ENCODE measurements at regions not wholly inside any gene's neighbourhood (a gene's known extent, or its start where the extent isn't known, plus 50 kb on each side); places are given as distances from the start of the nearest gene placed in this dataset.

DNA sequence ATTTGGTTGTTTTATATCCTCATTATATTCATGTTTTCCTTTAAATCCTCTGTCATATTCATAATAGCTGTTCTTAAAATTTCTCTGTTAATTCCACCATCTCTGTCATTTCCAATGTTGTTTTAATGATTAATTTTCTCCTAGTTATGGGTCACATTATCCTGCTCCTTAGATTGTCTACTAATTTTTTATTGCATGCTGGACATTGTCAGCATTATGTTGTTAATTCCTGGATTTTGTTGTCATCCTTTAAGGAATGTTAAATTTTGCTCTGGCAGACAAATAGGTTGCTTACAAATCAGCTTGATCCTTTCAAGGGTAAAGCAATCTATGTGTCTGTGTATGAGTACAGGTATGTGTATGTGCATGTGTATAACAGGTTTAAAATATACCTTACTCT lies 393.8 kb upstream of the POU3F1 start:
- TF ChIP-seq, protein P1, sequence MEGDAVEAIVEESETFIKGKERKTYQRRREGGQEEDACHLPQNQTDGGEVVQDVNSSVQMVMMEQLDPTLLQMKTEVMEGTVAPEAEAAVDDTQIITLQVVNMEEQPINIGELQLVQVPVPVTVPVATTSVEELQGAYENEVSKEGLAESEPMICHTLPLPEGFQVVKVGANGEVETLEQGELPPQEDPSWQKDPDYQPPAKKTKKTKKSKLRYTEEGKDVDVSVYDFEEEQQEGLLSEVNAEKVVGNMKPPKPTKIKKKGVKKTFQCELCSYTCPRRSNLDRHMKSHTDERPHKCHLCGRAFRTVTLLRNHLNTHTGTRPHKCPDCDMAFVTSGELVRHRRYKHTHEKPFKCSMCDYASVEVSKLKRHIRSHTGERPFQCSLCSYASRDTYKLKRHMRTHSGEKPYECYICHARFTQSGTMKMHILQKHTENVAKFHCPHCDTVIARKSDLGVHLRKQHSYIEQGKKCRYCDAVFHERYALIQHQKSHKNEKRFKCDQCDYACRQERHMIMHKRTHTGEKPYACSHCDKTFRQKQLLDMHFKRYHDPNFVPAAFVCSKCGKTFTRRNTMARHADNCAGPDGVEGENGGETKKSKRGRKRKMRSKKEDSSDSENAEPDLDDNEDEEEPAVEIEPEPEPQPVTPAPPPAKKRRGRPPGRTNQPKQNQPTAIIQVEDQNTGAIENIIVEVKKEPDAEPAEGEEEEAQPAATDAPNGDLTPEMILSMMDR (IDR thresholded peaks at IDR 0.05): no peak
- no peak for TF ChIP-seq EP300 (IDR thresholded peaks at IDR 0.05)
